A549 (cell line): ENCODE measurements at regions not wholly inside any gene's neighbourhood (a gene's known extent, or its start where the extent isn't known, plus 50 kb on each side); places are given as distances from the start of the nearest gene placed in this dataset.

ENCODE experiments used
- ATAC-seq, 2 experiments: fragments of 200-7000 bp in 1 of 2; fragments of >200 bp in 1 of 2; cut with Nextera tagmentation in 1 of 2; cut with Tn5 transposase in 1 of 2; 3 replicates each; pipeline versions ENCODE4 v1.8.0 to v1.9.1; 2018 to 2020; ENCODE audit warnings: mild to moderate bottlenecking in 1 of 2, moderate library complexity in 1 of 2
- CTCF ChIA-PET: fragments of 300-600 bp; sonication (Branson Sonifier 250); formaldehyde crosslinking; extraction: SDS; loops from one replicate; lab custom pipeline; 2021; ENCODE audit warnings: antibody characterized with exemption, inconsistent platforms; lab: Yijun Ruan, JAX
- POLR2A ChIA-PET: fragments of 350-600 bp; formaldehyde crosslinking; extraction: SDS; loops from one replicate; lab custom pipeline; 2021; ENCODE audit warnings: antibody characterized with exemption, inconsistent platforms; lab: Yijun Ruan, JAX
- DNase-seq, 2 experiments: peaks; one replicate each; pipeline versions ENCODE4 v3.0.0 to v3.0.0-alpha.2; 2011 to 2016; ENCODE audit warnings: low read depth in 1 of 2, low spot score in 1 of 2
- FAIRE-seq: peaks from 2 replicates; lab custom pipeline; 2011; peaks lifted over from hg19 to GRCh38; lab: Jason Lieb, UNC
- H3K27ac ChIP-seq, 2 experiments: fragments of >200 bp; sonication (Bioruptor Twin); formaldehyde crosslinking; 3 replicates each; pipeline ENCODE4 v1.5.1; 2016 to 2017
- H3K4me1 ChIP-seq: fragments of >200 bp; sonication (Bioruptor Twin); formaldehyde crosslinking; 3 replicates; pipeline ENCODE4 v1.6.1; 2016
- H3K4me2 ChIP-seq: fragments of >200 bp; sonication (Bioruptor Twin); formaldehyde crosslinking; 3 replicates; pipeline ENCODE4 v1.6.1; 2016
- H3K4me3 ChIP-seq: fragments of >200 bp; sonication (Bioruptor Twin); formaldehyde crosslinking; 3 replicates; pipeline ENCODE4 v1.5.1; 2016
- H3K9me3 ChIP-seq: fragments of >200 bp; sonication (Bioruptor Twin); formaldehyde crosslinking; 3 replicates; pipeline ENCODE4 v1.6.1; 2016
- ATOH8 ChIP-seq: fragments of 250-450 bp; sonication (Bioruptor Pico); IDR thresholded peaks from 2 replicates; pipeline ENCODE4 v1.5.0; 2020; ENCODE audit warnings: low read depth, mild to moderate bottlenecking, moderate library complexity
- BCL3 ChIP-seq: fragments of >200 bp; sonication (Bioruptor Twin); formaldehyde crosslinking; IDR thresholded peaks from 3 replicates; pipeline ENCODE4 v1.6.1; 2016
- CBX2 ChIP-seq: fragments of 200-600 bp; sonication (generic); IDR thresholded peaks from 2 replicates; pipeline ENCODE4 v1.6.1; 2016; ENCODE audit warnings: low read depth, mild to moderate bottlenecking, borderline replicate concordance
- CBX8 ChIP-seq: fragments of 200-600 bp; sonication (generic); IDR thresholded peaks from 2 replicates; pipeline ENCODE4 v1.6.1; 2016
- CEBPB ChIP-seq, 2 experiments: fragments of >200 bp in 1 of 2; sonication (Bioruptor Twin) in 1 of 2; formaldehyde crosslinking in 1 of 2; IDR thresholded peaks; 2 replicates each; pipeline ENCODE4 v1.6.1; 2012 to 2016
- CTCF ChIP-seq: fragments of >200 bp; sonication (Bioruptor Twin); formaldehyde crosslinking; IDR thresholded peaks from 3 replicates; pipeline ENCODE4 v1.5.1; 2016
- E2F6 ChIP-seq: IDR thresholded peaks from 2 replicates; pipeline ENCODE4 v1.6.1; 2012; ENCODE audit warnings: low read depth, borderline replicate concordance
- EHMT2 ChIP-seq: fragments of 200-600 bp; sonication (generic); IDR thresholded peaks from 2 replicates; pipeline ENCODE4 v1.6.1; 2016; ENCODE audit warnings: antibody characterized with exemption, low read depth, mild to moderate bottlenecking, moderate library complexity
- FOXS1 ChIP-seq: fragments of 250-450 bp; sonication (Bioruptor Pico); IDR thresholded peaks from 2 replicates; pipeline ENCODE4 v1.5.0; 2020; ENCODE audit warnings: mild to moderate bottlenecking, moderate library complexity
- GATA3 ChIP-seq: IDR thresholded peaks from 2 replicates; pipeline ENCODE4 v1.6.1; 2012; ENCODE audit warnings: borderline replicate concordance
- HEYL ChIP-seq: fragments of 250-450 bp; sonication (Bioruptor Pico); IDR thresholded peaks from 2 replicates; pipeline ENCODE4 v1.8.0; 2021; ENCODE audit warnings: mild to moderate bottlenecking, moderate library complexity
- HMGXB4 ChIP-seq: fragments of 250-450 bp; sonication (Bioruptor Pico); IDR thresholded peaks from 2 replicates; pipeline ENCODE4 v1.5.0; 2021; ENCODE audit warnings: mild to moderate bottlenecking, moderate library complexity, borderline replicate concordance
- HOXB13 ChIP-seq: fragments of 250-450 bp; sonication (Bioruptor Pico); IDR thresholded peaks from 2 replicates; pipeline ENCODE4 v1.5.0; 2020; ENCODE audit warnings: low read depth, mild to moderate bottlenecking, moderate library complexity
- JUN ChIP-seq, 2 experiments: fragments of >200 bp; sonication (Bioruptor Twin); formaldehyde crosslinking; IDR thresholded peaks; 2 replicates in 1 of 2; 3 replicates in 1 of 2; pipeline ENCODE4 v1.6.1; 2016 to 2017
- KDM1A ChIP-seq: fragments of 200-600 bp; sonication (generic); IDR thresholded peaks from 2 replicates; pipeline ENCODE4 v1.6.1; 2016; ENCODE audit warnings: low read depth, mild to moderate bottlenecking
- MAZ ChIP-seq: fragments of 150-350 bp; IDR thresholded peaks from 2 replicates; pipeline ENCODE4 v1.6.1; 2014; ENCODE audit warnings: antibody characterized with exemption, low read depth, low read length, borderline replicate concordance
- MYC ChIP-seq: IDR thresholded peaks from 2 replicates; pipeline ENCODE4 v1.6.1; 2012; ENCODE audit warnings: mild to moderate bottlenecking, inconsistent platforms, low read length, improper control_type of control experiment, borderline replicate concordance
- NPAS2 ChIP-seq: fragments of 250-450 bp; sonication (Bioruptor Pico); IDR thresholded peaks from 2 replicates; pipeline ENCODE4 v1.8.0; 2022; ENCODE audit warnings: mild to moderate bottlenecking, moderate library complexity, borderline replicate concordance
- NR3C1 ChIP-seq: fragments of >200 bp; sonication (Bioruptor Twin); formaldehyde crosslinking; IDR thresholded peaks from 3 replicates; pipeline ENCODE4 v1.6.1; 2017
- PHF8 ChIP-seq: fragments of 200-600 bp; sonication (generic); IDR thresholded peaks from 2 replicates; pipeline ENCODE4 v1.6.1; 2016; ENCODE audit warnings: low read depth, mild to moderate bottlenecking, antibody characterized with exemption, moderate library complexity, borderline replicate concordance
- POLR2A ChIP-seq: IDR thresholded peaks from 2 replicates; pipeline ENCODE4 v1.6.1; 2012; ENCODE audit warnings: mild to moderate bottlenecking, low read length
- RCOR1 ChIP-seq: fragments of 150-350 bp; IDR thresholded peaks from 2 replicates; pipeline ENCODE4 v1.6.1; 2014; ENCODE audit warnings: antibody characterized with exemption, low read length, low read depth
- RFX5 ChIP-seq: fragments of 450-650 bp; IDR thresholded peaks from 2 replicates; pipeline ENCODE4 v1.7.1; 2014; ENCODE audit warnings: antibody characterized with exemption, mild to moderate bottlenecking, moderate library complexity
- TP53 ChIP-seq: fragments of 250-450 bp; sonication (Bioruptor Pico); IDR thresholded peaks from 2 replicates; pipeline ENCODE4 v1.5.0; 2021; ENCODE audit warnings: mild to moderate bottlenecking, moderate library complexity
- USF2 ChIP-seq: fragments of 450-650 bp; IDR thresholded peaks from 2 replicates; pipeline ENCODE4 v1.6.1; 2014; ENCODE audit warnings: antibody characterized with exemption
- ZC3H11A ChIP-seq: fragments of 450-650 bp; IDR thresholded peaks from 2 replicates; pipeline ENCODE4 v1.6.1; 2014; ENCODE audit warnings: antibody characterized with exemption, mild to moderate bottlenecking
- ZFP36 ChIP-seq: fragments of 450-650 bp; IDR thresholded peaks from 2 replicates; pipeline ENCODE4 v1.6.1; 2014; ENCODE audit warnings: borderline replicate concordance; ENCODE audit not compliant: partially characterized antibody
- ZNF302 ChIP-seq: fragments of 250-450 bp; sonication (Bioruptor Pico); IDR thresholded peaks from 2 replicates; pipeline ENCODE4 v1.9.0; 2021; ENCODE audit warnings: inconsistent platforms, mild to moderate bottlenecking, moderate library complexity
- WGBS: methylation state at CpG from one replicate; pipeline ENCODE4 v1.1.6; 2017; ENCODE audit errors: missing lambda C conversion rate; 5-methylcytosine and 5-hydroxymethylcytosine counted together

GRCh38 chr17:77719806-77720205 is 238.7 kb upstream of the TNRC6C start:
- ChIA-PET CTCF (interaction anchor here (1.2 to 1.3 kb wide), 2 partner anchors 9 to 34 kb away, joined by 3 to 5 read pairs; no protein-coding TSS in a partner anchor), POLR2A (no interaction called here)
- DNase-seq (no peak), ATAC-seq (no peak), FAIRE-seq (no peak)
- Histone ChIP-seq H3K4me1 (no peaks in the 10 kb centered on the region), H3K9me3 (peaks cover 25% of the 10 kb centered on the region), H3K4me2 (no peak overlapping the region), H3K27ac (no peak overlapping the region), H3K4me3 (no peak overlapping the region)
- TF ChIP-seq EHMT2 = no peak
- TF ChIP-seq CTCF = no peak
- TF ChIP-seq ZC3H11A = no peak
- no peak for TF ChIP-seq FOXS1 (CRISPR knock-in tag)
- no peak for TF ChIP-seq CBX8
- TF ChIP-seq RCOR1 = no peak
- no peak for TF ChIP-seq HOXB13 (CRISPR knock-in tag)
- TF ChIP-seq GATA3 = no peak
- TF ChIP-seq MYC = no peak
- TF ChIP-seq POLR2A = no peak
- TF ChIP-seq JUN (IDR thresholded peaks at IDR 0.05) = no peak
- TF ChIP-seq USF2 = no peak
- TF ChIP-seq HEYL (CRISPR knock-in tag) = no peak
- TF ChIP-seq E2F6 = no peak
- TF ChIP-seq PHF8 = no peak
- TF ChIP-seq MAZ = no peak
- TF ChIP-seq NR3C1 = no peak
- TF ChIP-seq BCL3 = no peak
- no peak for TF ChIP-seq RFX5
- no peak for TF ChIP-seq ATOH8 (CRISPR knock-in tag)
- WGBS = 27% methylated on average over 4 of the region's 4 CpGs

- FAIRE-seq = no peak
- Histone ChIP-seq H3K27ac (no peak overlapping the region), H3K4me2 (no peak overlapping the region), H3K4me3 (no peak overlapping the region), H3K4me1 (no peaks in the 10 kb centered on the region), H3K9me3 (peaks cover 13% of the 10 kb centered on the region)
- ATAC-seq = no peak
- no peak for TF ChIP-seq JUN (IDR thresholded peaks at IDR 0.05)
- no peak for TF ChIP-seq HMGXB4 (CRISPR knock-in tag)
- TF ChIP-seq FOXS1 (CRISPR knock-in tag) = no peak
- no peak for TF ChIP-seq NPAS2 (CRISPR knock-in tag)
- no peak for TF ChIP-seq E2F6
- no peak for TF ChIP-seq TP53 (CRISPR knock-in tag)
- no peak for TF ChIP-seq CBX2
- TF ChIP-seq KDM1A = no peak
- no peak for TF ChIP-seq ZFP36
- no peak for TF ChIP-seq EHMT2
- no peak for TF ChIP-seq ZNF302 (CRISPR knock-in tag)
- no peak for TF ChIP-seq GATA3
- TF ChIP-seq CEBPB (IDR thresholded peaks at IDR 0.05) = no peak
- POLR2A ChIA-PET = no interaction called here
- DNase-seq = no peak
- CTCF ChIA-PET = no interaction called here
- 37% methylated on average over 14 of the region's 14 CpGs for WGBS
These were observed 237.3 kb upstream of the TNRC6C start for GRCh38 chr17:77720946-77721845.
